Liver (tissue), 8 donors: ENCODE measurements at regions not wholly inside any gene's neighbourhood (a gene's known extent, or its start where the extent isn't known, plus 50 kb on each side); places are given as distances from the start of the nearest gene placed in this dataset.

Experiments used
- DNase-seq: peaks from one replicate; pipeline ENCODE4 v3.0.0-alpha.2; 2017; ENCODE audit warnings: low spot score
- H3K27ac ChIP-seq, 2 donors: one replicate each; pipeline ENCODE4 v1.7.0; 2013; ENCODE audit warnings: inconsistent platforms in 2 of 2, low read length in 2 of 2, control low read depth in 1 of 2, low read depth in 1 of 2, mild to moderate bottlenecking in 1 of 2
- H3K27me3 ChIP-seq, 4 donors: one replicate each; pipeline versions ENCODE4 v1.6.1 to v1.7.0; 2013; ENCODE audit warnings: low read length in 3 of 4, inconsistent platforms in 1 of 4, mild to moderate bottlenecking in 1 of 4, moderate library complexity in 1 of 4; ENCODE audit not compliant: control insufficient read depth in 4 of 4, insufficient read depth in 4 of 4
- H3K36me3 ChIP-seq, 4 donors: one replicate each; pipeline versions ENCODE4 v1.6.1 to v1.7.0; 2013; ENCODE audit warnings: low read length in 3 of 4, mild to moderate bottlenecking in 3 of 4, low read depth in 1 of 4, moderate library complexity in 1 of 4; ENCODE audit not compliant: control insufficient read depth in 4 of 4, insufficient read depth in 3 of 4
- H3K4me1 ChIP-seq, 4 donors: one replicate each; pipeline versions ENCODE4 v1.6.1 to v1.7.0; 2013; ENCODE audit warnings: low read length in 3 of 4, mild to moderate bottlenecking in 3 of 4, moderate library complexity in 1 of 4; ENCODE audit not compliant: control insufficient read depth in 4 of 4, insufficient read depth in 4 of 4
- H3K4me3 ChIP-seq, 3 donors: one replicate each; pipeline versions ENCODE4 v1.6.1 to v1.7.0; 2013; ENCODE audit warnings: low read length in 3 of 3, control low read depth in 1 of 3, low read depth in 1 of 3, mild to moderate bottlenecking in 1 of 3
- H3K9ac ChIP-seq, 2 donors: one replicate each; pipeline ENCODE4 v1.7.0; 2013; ENCODE audit warnings: low read length in 2 of 2, mild to moderate bottlenecking in 2 of 2, moderate library complexity in 2 of 2, control low read depth in 1 of 2, low read depth in 1 of 2
- H3K9me3 ChIP-seq, 4 donors: one replicate each; pipeline versions ENCODE4 v1.6.1 to v1.7.0; 2013; ENCODE audit warnings: low read length in 3 of 4; ENCODE audit not compliant: control insufficient read depth in 4 of 4
- CTCF ChIP-seq: fragments of 150-350 bp; IDR thresholded peaks from 2 replicates; pipeline ENCODE4 v1.5.1; 2017; ENCODE audit warnings: improper control_type of control experiment, low read depth, low read length; ENCODE audit not compliant: missing input control
- HNF4A ChIP-seq, 2 donors: conservative IDR thresholded peaks; 2 replicates each; pipeline ENCODE4 v1.6.1; 2016; ENCODE audit warnings: antibody characterized with exemption in 2 of 2, mild to moderate bottlenecking in 2 of 2
- HNF4G ChIP-seq: IDR thresholded peaks from 2 replicates; pipeline ENCODE4 v1.6.1; 2016; ENCODE audit warnings: antibody characterized with exemption
- RAD21 ChIP-seq, 2 donors: IDR thresholded peaks; 2 replicates each; pipeline ENCODE4 v1.6.1; 2016; ENCODE audit warnings: antibody characterized with exemption in 2 of 2, mild to moderate bottlenecking in 2 of 2
- RXRA ChIP-seq, 2 donors: IDR thresholded peaks; 2 replicates each; pipeline ENCODE4 v1.6.1; 2017 to 2018; ENCODE audit warnings: antibody characterized with exemption in 2 of 2, mild to moderate bottlenecking in 1 of 2
- TAF1 ChIP-seq: conservative IDR thresholded peaks from 2 replicates; pipeline ENCODE4 v1.6.1; 2016; ENCODE audit warnings: antibody characterized with exemption, mild to moderate bottlenecking
- YY1 ChIP-seq: IDR thresholded peaks from 2 replicates; pipeline ENCODE4 v1.6.1; 2016; ENCODE audit warnings: antibody characterized with exemption, mild to moderate bottlenecking
- WGBS: extraction: QIAGEN DNeasy Blood & Tissue Kit; methylation state at CpG from one replicate; pipeline ENCODE4 v1.1.7; 2013; 5-methylcytosine and 5-hydroxymethylcytosine counted together
- TF ChIP-seq, protein P1 (sequence below): IDR thresholded peaks from 2 replicates; pipeline ENCODE4 v1.6.1; 2016; ENCODE audit warnings: antibody characterized with exemption
- TF ChIP-seq, protein P2 (sequence below): IDR thresholded peaks from 2 replicates; pipeline ENCODE4 v1.6.1; 2016; ENCODE audit warnings: antibody characterized with exemption, mild to moderate bottlenecking
- donor health status: healthy.
- donor health status: healthy.
- donor health status: healthy.
- donor health status: healthy.
- donor health status: healthy.

- no peaks in the 10 kb centered on the region for H3K9me3 ChIP-seq
- H3K9ac ChIP-seq, result no peak overlapping the region
- TF ChIP-seq RXRA (IDR thresholded peaks at IDR 0.05) (no peak), HNF4G (no peak), YY1 (no peak), HNF4A (conservative IDR thresholded peaks at IDR 0.05) (no peak)
- TF ChIP-seq, protein P1, sequence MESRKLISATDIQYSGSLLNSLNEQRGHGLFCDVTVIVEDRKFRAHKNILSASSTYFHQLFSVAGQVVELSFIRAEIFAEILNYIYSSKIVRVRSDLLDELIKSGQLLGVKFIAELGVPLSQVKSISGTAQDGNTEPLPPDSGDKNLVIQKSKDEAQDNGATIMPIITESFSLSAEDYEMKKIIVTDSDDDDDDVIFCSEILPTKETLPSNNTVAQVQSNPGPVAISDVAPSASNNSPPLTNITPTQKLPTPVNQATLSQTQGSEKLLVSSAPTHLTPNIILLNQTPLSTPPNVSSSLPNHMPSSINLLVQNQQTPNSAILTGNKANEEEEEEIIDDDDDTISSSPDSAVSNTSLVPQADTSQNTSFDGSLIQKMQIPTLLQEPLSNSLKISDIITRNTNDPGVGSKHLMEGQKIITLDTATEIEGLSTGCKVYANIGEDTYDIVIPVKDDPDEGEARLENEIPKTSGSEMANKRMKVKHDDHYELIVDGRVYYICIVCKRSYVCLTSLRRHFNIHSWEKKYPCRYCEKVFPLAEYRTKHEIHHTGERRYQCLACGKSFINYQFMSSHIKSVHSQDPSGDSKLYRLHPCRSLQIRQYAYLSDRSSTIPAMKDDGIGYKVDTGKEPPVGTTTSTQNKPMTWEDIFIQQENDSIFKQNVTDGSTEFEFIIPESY, result no peak
- peaks cover 0 to 8% (median 2%) of the 10 kb centered on the region in 4 donors for H3K4me1 ChIP-seq
- 64% methylated on average over 9 of the region's 9 CpGs for WGBS
- no peaks in the 10 kb centered on the region for H3K36me3 ChIP-seq
- no peak overlapping the region for H3K4me3 ChIP-seq
- peaks cover 0 to 4% (median 2%) of the 10 kb centered on the region in 4 donors for H3K27me3 ChIP-seq
- H3K27ac ChIP-seq, result no peak overlapping the region
- no peak for DNase-seq
Observed at GRCh38 chr2:120863146-120863545, 127.5 kb downstream of the GLI2 start.

DNA sequence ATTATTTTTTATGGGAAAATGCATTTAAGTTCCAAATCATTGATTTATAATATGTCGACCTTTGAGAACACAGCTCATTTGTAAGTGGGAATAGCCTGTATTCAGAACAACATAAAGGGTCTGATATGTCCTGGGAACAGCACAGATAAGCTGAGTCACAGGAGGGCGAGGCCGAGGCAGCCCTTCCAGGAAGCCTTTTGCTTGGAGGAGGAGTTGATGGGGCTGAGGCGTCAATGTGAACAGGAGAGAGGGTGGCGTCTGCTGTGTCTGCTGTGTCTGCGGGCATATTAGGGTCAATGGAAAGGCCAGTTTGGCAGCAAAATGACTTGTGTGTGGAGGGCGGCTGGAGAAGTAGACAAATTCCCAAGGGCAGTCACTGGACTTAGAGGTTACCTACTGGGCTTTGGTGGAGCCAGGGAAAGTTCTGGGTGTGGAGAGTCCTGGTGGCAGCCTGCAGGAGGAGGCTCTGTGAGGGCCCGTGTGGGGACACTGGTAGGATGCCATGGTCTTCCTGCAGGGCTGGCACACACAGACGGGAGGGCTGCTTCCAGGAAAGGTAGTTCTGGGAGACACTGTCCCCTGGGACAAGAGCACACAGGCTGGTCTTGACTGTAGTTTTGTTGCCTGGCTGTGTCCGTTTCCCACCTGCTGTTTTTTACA, 128.1 kb downstream of the GLI2 start:
- Histone ChIP-seq H3K4me1 (peaks cover 0 to 8% (median 2%) of the 10 kb centered on the region in 4 donors), H3K27ac (no peak overlapping the region)
- 75% methylated on average over 10 of the region's 10 CpGs for WGBS

GRCh38 chr2:120864981-120865380, 129.3 kb downstream of the GLI2 start:
- DNase-seq, result no peak
- WGBS, result 77% methylated on average over 11 of the region's 11 CpGs
- Histone ChIP-seq H3K4me1 (peaks cover 0 to 8% (median 2%) of the 10 kb centered on the region in 4 donors), H3K4me3 (no peak overlapping the region), H3K9me3 (no peaks in the 10 kb centered on the region), H3K9ac (no peak overlapping the region), H3K36me3 (no peaks in the 10 kb centered on the region), H3K27me3 (peaks cover 0 to 12% (median 2%) of the 10 kb centered on the region in 4 donors), H3K27ac (no peak overlapping the region)
- TF ChIP-seq YY1 (no peak), CTCF (no peak), RAD21 (IDR thresholded peaks at IDR 0.05) (no peak)
- TF ChIP-seq, protein P2, sequence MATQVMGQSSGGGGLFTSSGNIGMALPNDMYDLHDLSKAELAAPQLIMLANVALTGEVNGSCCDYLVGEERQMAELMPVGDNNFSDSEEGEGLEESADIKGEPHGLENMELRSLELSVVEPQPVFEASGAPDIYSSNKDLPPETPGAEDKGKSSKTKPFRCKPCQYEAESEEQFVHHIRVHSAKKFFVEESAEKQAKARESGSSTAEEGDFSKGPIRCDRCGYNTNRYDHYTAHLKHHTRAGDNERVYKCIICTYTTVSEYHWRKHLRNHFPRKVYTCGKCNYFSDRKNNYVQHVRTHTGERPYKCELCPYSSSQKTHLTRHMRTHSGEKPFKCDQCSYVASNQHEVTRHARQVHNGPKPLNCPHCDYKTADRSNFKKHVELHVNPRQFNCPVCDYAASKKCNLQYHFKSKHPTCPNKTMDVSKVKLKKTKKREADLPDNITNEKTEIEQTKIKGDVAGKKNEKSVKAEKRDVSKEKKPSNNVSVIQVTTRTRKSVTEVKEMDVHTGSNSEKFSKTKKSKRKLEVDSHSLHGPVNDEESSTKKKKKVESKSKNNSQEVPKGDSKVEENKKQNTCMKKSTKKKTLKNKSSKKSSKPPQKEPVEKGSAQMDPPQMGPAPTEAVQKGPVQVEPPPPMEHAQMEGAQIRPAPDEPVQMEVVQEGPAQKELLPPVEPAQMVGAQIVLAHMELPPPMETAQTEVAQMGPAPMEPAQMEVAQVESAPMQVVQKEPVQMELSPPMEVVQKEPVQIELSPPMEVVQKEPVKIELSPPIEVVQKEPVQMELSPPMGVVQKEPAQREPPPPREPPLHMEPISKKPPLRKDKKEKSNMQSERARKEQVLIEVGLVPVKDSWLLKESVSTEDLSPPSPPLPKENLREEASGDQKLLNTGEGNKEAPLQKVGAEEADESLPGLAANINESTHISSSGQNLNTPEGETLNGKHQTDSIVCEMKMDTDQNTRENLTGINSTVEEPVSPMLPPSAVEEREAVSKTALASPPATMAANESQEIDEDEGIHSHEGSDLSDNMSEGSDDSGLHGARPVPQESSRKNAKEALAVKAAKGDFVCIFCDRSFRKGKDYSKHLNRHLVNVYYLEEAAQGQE, result no peak
- TF ChIP-seq, protein P1, result no peak

More for the DNA sequence above, 128.1 kb downstream of the GLI2 start:
- H3K27me3 ChIP-seq, result peaks cover 0 to 10% (median 2%) of the 10 kb centered on the region in 4 donors
- H3K36me3 ChIP-seq, result no peaks in the 10 kb centered on the region
- TF ChIP-seq TAF1, result no peak
- no peak overlapping the region for H3K9ac ChIP-seq
- no peaks in the 10 kb centered on the region for H3K9me3 ChIP-seq
- no peak overlapping the region for H3K4me3 ChIP-seq
- no peak for DNase-seq
